ENCODE measurements at regions not wholly inside any gene's neighbourhood (a gene's known extent, or its start where the extent isn't known, plus 50 kb on each side); places are given as distances from the start of the nearest gene placed in this dataset.
"Not testable (repeated sequence)": the region's sequence is repeated elsewhere in the genome, so short reads cannot be mapped to it uniquely, and the experiment has no call there.

GRCh38 chr1:232164078-232164963 is 465.6 kb downstream of the SIPA1L2 start:
- DNase-seq (ENCODE audit: low read depth), result no peak

DNA sequence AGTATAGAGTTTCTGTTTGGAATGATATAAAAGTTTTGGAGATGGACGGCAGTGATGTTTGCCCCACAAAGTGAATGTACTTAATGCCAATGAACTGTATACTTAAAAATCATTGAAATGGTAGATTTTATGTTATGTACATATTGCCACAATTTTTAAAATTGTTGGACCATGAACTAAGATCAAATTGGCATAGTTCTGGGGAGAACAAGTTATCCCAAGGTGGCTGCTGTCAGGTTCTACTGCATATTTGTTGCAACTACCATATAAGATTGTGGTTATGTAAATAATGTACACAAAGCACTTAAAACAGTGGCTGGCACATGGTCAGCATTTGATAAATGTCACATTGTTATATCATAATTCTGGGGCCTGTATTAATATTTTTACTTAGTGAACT is 466.4 kb downstream of the SIPA1L2 start:
- no peak for DNase-seq (ENCODE audit: low read depth)

GRCh38 chr1:232162001-232162400 is 467.9 kb downstream of the SIPA1L2 start:
- DNase-seq (ENCODE audit: low read depth), result no peak

DNA sequence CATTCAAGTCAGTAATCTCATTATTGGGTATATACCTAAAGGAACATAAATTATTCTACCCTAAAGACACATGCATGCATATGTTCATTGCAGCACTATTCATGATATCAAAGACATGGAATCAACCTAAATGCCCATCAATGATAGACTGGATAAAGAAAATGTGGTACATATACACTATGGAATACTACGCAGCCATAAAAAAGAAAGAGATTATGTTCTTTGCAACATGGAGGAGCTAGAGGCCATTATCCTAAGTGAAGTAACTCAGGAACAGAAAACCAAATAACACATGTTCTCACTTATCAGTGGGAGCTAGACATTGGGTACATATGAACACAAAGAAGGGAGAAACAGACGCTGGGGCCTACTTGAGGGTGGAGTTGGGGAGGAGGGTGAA is 471.4 kb downstream of the SIPA1L2 start:
- DNase-seq (ENCODE audit: low read depth), result not testable (repeated sequence)

DNA sequence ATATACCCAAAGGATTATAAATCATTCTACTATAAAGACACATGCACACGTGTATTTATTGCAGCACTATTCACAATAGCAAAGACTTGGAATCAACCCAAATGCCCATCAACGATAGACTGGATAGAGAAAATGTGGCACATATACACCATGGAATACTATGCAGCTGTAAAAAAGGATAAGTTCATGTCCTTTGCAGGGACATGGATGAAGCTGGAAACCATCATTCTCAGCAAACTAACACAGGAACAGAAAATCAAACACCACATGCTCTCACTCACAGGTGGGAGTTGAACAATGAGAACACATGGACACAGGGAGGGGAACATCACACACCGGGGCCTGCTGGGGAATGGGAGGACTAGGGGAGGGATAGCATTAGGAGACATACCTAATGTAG is 473.9 kb downstream of the SIPA1L2 start:
- DNase-seq (ENCODE audit: low read depth), result not testable (repeated sequence)

GRCh38 chr1:232153652-232154051 is 476.3 kb downstream of the SIPA1L2 start:
- DNase-seq (ENCODE audit: low read depth), result no peak

GRCh38 chr1:232150770-232151548 is 479.0 kb downstream of the SIPA1L2 start:
- DNase-seq (ENCODE audit: low read depth), result no peak

GRCh38 chr1:232149287-232150201 is 480.4 kb downstream of the SIPA1L2 start:
- DNase-seq (ENCODE audit: low read depth), result peak; percentile 64

DNA sequence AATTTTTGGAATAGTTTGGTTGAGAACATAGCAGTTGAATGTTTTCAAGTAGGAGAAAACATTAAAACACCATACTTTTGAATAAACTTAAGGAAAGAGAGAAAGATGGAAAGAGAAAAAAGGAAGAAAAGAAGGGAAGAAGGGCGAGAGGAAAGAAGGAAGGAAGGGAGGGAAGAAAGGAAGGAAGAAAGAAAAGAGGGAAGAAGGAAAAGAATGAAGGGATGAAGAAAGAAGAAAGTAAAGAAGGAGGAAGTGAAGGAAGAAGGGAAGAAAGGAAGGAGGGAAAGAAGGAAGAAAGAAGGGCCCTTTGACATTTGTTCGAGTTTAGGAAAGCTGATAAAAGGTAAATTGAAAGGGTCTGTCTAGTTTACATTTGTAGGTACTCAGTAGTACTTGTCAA is 482.7 kb downstream of the SIPA1L2 start:
- DNase-seq (ENCODE audit: low read depth), result no peak

GRCh38 chr1:232146514-232146913 is 483.4 kb downstream of the SIPA1L2 start:
- no peak for DNase-seq (ENCODE audit: low read depth)

GRCh38 chr1:232145768-232146167 is 484.2 kb downstream of the SIPA1L2 start:
- no peak for DNase-seq (ENCODE audit: low read depth)

DNA sequence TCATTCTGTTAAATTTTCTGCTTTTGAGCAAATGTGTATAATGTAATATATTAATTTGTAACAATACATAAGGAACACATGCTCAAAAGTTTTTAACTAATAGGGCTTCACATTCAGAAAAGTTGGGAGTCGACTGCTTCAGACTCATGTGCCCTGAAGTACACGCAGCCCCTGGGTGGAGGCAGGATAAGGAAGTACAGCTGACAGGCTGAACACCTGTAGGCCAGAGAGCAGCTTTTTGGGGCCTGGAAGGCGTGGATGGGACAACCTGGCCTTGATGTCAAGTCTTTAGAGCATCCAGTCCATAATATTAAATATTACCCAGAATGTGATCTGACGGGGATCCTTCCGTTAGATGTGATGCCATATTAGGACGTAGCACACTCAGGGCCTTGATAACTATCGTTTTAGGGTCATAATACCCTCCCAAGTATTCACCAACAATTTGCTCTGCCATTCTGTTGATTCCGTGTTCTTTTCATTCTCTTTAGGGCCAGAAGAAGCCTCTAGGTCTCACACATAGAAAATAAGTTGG is 485.2 kb downstream of the SIPA1L2 start:
- DNase-seq (ENCODE audit: low read depth), result no peak

- DNase-seq (ENCODE audit: low read depth), result no peak
Measured at GRCh38 chr1:232143315-232143886, 486.5 kb downstream of the SIPA1L2 start.

- peak; percentile 88 for DNase-seq (ENCODE audit: low read depth)
Measured at GRCh38 chr1:232142403-232143314, 487.3 kb downstream of the SIPA1L2 start.

DNA sequence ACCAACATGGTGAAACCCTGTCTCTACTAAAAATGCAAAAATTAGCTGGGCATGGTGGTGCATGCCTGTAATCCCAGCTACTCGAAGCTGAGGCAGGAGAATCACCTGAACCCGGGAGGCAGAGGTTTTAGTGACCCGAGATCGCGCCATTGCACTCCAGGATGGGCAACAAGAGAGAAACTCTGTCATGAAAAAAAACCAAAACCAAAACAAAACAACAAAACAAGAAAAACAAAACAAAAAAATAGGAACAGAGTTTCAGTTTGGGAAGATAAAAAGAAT is 488.8 kb downstream of the SIPA1L2 start:
- DNase-seq (ENCODE audit: low read depth), result not testable (repeated sequence)

DNA sequence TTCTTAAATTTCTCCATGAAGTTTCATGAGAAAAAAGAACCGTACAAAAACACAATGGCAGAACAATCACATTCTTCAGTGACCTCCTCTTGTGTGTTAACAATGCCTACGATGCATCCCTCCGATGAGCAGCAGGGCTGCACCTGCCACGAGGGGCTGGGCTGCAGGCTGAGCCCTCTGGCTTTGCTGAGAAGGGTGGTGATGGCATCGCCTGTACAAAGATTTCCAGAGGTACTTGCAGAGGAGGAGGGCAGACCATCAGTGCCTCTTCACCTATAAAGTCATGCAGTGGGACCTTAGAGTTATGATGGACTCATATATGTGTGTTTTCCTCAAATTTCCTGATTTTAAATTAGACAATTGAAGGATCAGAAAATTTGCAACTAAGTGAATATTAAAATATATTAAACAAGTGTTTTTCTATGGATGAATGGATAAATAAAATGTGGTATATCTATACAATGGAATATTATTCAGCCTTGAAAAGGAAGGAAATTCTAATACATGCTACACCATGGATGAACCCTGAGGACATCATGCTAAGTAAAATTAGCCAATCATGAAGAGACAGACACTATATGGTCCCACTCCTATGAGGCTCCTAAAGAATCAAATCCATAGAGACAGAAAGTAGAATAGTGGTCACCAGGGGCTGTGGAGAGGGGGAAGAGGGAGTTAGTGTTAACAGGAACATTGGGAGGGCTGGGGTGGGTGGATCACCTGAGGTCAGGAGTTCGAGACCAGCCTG is 489.3 kb downstream of the SIPA1L2 start:
- DNase-seq (ENCODE audit: low read depth), result no peak

DNA sequence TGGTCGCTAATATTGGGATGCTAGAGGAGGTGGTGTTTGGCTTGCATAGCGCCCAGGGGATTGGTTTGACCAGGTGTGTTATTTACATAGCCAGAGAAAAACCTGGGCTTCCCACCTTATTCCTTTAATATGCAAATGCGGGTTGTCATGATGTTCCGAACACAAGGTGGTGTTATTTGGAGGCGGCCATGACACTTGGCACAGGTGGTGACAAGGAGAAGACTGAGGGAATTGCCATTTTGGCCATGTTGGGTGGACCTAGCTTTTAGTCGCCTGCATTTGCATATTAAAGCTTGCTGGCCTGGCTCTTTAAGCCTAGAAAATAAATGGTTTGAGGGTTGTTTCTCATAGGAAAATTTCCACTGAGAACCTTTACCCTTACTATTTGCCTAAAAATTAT is 490.5 kb downstream of the SIPA1L2 start:
- DNase-seq (ENCODE audit: low read depth), result no peak

GRCh38 chr1:232138044-232138443 is 491.9 kb downstream of the SIPA1L2 start:
- no peak for DNase-seq (ENCODE audit: low read depth)

- no peak for DNase-seq (ENCODE audit: low read depth)
Measured at GRCh38 chr1:232137066-232137465, 492.9 kb downstream of the SIPA1L2 start.

- DNase-seq (ENCODE audit: low read depth), result no peak
Measured at GRCh38 chr1:232136136-232136535, 493.8 kb downstream of the SIPA1L2 start.
